ENCODE measurements at regions not wholly inside any gene's neighbourhood (a gene's known extent, or its start where the extent isn't known, plus 50 kb on each side); places are given as distances from the start of the nearest gene placed in this dataset.

DNA sequence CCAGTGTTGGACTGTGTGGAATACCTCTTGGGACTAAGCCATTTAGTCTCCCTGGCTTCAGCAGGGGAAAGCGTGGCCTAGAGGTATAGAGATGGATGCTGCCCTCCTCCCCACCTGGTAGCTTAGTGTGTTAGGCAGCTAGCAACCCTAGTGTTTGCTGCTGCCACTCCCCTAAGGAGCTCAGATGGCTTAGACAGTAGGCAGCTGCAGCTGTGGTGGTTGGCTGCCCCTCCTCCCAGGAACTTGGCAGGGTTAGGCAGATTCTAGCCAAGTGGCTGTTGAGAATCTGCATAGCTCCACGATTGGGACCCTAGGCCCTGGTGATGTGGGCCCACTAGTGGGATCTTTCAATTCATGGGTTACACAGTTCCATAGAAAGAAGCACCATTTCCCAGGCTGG lies 550.4 kb upstream of the CHAC2 start:
- no peak for TF ChIP-seq POLR2AphosphoS5 (IDR thresholded peaks at IDR 0.05)
- TF ChIP-seq, protein P1, sequence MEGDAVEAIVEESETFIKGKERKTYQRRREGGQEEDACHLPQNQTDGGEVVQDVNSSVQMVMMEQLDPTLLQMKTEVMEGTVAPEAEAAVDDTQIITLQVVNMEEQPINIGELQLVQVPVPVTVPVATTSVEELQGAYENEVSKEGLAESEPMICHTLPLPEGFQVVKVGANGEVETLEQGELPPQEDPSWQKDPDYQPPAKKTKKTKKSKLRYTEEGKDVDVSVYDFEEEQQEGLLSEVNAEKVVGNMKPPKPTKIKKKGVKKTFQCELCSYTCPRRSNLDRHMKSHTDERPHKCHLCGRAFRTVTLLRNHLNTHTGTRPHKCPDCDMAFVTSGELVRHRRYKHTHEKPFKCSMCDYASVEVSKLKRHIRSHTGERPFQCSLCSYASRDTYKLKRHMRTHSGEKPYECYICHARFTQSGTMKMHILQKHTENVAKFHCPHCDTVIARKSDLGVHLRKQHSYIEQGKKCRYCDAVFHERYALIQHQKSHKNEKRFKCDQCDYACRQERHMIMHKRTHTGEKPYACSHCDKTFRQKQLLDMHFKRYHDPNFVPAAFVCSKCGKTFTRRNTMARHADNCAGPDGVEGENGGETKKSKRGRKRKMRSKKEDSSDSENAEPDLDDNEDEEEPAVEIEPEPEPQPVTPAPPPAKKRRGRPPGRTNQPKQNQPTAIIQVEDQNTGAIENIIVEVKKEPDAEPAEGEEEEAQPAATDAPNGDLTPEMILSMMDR (IDR thresholded peaks at IDR 0.05) = no peak

All from sigmoid colon (tissue), 4 donors.